Epidermal melanocyte (primary cell): ENCODE measurements at regions not wholly inside any gene's neighbourhood (a gene's known extent, or its start where the extent isn't known, plus 50 kb on each side); places are given as distances from the start of the nearest gene placed in this dataset.

Source experiments
- DNase-seq: peaks from one replicate; pipeline ENCODE4 v3.0.0; 2011; ENCODE audit warnings: low spot score; ENCODE audit not compliant: insufficient read length

DNA sequence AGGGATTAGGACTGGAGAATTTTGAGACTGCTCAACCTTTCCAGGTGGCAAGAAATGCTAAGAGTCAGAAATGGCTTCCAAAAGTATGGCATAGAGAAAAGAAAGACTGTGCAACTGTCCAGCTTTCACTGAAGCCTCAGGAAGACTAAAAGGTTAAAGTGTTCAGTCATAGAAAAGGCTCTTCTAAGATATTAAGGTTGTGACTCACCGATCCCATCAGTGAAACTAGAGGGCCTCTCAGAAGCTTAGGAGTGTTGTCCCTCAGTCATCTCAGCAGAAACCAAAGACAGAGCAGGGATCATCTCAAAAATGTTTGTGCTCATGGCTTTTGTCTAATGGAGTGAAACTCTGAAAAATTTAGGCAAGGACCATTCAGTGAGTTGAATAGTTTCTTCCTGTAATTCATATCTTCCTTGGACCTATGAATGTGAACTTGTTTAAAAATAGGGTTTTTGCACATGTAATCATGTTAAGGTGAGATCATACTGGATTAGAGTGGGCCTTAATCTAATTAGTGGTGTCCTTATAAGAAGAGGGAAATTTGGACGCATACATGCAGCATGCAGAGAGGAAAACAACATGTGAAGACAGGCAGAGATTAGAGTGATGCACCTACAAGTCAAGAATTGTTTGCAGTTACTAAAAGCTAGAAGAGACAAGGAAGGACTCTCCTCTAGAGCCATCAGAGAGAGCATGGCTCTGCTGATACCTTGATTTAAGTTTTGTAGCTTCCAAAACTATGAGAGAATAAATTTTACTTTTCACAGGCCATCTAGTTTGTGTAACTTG is 71.3 kb downstream of the RPE65 start:
- DNase-seq, result no peak

DNA sequence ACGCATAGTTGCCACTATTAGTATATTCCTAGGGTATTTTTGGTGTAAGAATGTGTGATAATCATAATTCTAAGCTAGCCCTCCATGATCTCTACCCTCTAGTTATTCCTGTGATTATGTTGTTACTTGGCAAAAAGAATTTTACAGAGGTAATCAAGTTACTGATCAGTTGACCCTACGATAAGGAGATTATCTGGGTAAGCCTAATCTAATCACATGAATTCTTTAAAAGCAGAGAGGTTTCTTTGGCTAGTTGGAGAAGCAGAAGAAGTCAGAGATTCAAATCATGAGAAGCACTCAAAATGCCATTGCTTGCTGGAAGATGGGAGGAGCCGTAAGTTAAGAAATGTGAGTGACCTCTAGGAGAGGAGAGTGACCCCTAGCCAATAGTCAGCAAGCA is 72.7 kb downstream of the RPE65 start:
- no peak for DNase-seq

DNA sequence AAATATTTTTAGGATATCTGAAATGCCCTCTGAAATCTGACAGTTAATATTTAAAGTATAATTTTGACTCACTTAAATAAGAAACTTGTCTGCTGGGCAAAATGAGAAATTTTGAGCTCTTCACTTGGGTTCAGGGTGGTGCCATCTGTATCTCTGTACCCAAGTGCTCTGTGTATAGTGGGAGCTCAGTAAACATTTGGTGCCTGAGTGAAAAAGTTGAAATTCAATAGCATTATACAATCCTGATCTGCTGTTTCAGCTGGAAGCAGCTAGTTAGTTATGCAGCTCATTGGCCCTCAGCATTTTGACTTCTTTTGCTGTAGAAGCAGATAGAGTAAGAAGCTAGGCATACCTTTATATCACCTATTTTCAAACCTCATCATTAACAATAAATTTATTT is 73.3 kb downstream of the RPE65 start:
- DNase-seq, result no peak

DNA sequence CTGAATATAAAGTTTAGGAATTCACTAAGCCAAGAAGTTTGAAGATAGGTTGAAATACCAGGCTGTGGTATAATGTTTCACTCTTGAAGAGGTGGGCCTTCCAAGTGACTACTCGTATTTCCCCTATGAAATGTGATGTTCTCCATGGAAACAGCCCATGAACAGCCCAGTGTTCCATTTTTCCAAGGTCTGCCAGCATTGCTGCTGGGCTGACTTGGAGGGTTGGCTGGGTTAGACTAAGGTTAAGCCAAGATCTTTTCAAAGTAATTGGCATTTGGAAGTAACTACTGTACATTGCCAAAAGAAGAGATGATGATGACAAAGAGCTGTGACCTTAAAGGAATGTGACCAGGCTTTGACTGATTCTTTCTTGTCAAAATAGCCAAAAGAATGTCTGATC is 73.8 kb downstream of the RPE65 start:
- no peak for DNase-seq

GRCh38 chr1:68373173-68373572 is 76.6 kb downstream of the RPE65 start:
- DNase-seq, result no peak

DNA sequence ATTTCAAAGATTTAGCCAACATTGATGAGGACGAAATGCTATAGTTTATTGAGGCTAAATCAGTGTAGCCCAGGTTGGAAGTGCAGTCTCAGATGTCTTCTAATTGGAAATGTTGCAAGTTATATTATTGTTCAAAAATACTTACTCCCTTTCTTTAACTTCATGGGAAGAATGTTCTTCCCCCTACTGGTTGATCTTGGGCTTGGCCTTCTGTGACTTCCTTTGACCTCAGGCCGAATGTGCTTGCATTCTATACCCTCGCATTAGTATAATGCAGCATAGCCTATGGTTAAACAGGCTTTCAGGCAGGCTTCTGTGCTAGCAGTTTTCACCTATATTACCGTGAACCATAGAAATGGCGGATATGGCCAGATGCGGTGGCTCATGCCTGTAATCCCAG is 77.3 kb downstream of the RPE65 start:
- DNase-seq, result no peak

GRCh38 chr1:68370101-68370915 is 79.4 kb downstream of the RPE65 start:
- DNase-seq, result no peak

- no peak for DNase-seq
These were observed 83.2 kb downstream of the RPE65 start for GRCh38 chr1:68366572-68366971.

GRCh38 chr1:68365709-68366382 is 83.9 kb downstream of the RPE65 start:
- no peak for DNase-seq

DNA sequence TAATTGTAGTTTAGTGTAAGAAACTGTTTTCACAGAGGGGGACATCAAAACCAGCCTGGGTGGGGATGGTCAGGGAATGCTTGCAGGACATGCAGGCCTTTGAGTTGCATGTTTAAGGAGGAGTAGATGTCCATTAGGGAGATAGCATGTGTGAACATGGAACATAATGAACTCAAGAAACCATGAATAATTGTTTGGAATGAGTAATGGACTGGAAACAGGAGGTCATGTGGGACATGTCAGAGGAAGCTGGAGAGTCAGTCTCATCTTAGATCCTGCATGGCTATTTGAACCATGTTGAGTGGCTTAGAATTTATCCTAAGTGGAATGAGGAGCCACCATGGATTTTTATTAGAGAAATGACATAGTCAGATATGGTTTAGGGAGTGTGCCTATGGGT is 86.4 kb downstream of the RPE65 start:
- no peak for DNase-seq

- DNase-seq, result no peak
These were observed 88.3 kb downstream of the RPE65 start for GRCh38 chr1:68361346-68361910.

GRCh38 chr1:68359045-68359444 is 90.7 kb downstream of the RPE65 start:
- DNase-seq, result no peak

GRCh38 chr1:68358439-68358838 is 91.3 kb downstream of the RPE65 start:
- DNase-seq, result no peak

- DNase-seq, result no peak
These were observed 94.1 kb downstream of the RPE65 start for GRCh38 chr1:68355614-68356013.

- no peak for DNase-seq
These were observed 97.6 kb downstream of the RPE65 start for GRCh38 chr1:68352202-68352601.

GRCh38 chr1:68347415-68347814 is 102.3 kb downstream of the RPE65 start:
- DNase-seq, result no peak

- no peak for DNase-seq
These were observed 103.5 kb downstream of the RPE65 start for GRCh38 chr1:68346188-68346808.

DNA sequence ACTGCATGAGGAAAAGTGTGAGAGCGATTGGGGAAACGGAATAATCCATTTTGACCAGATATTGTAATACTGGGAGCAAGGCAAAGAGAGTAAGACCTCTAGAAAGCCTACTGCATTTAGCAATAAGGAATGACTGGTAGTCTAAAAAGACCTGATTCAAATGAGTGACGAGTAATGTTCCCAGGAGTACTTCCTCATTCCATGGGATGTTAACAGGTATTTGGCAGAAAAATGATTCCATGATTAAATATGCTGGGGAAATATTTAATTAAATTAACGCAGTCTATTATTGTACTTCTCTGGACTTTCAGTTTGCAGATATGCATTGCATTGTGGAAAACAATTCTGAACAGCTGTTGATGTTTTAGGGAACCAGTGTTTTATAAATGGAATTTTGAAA is 105.5 kb downstream of the RPE65 start:
- no peak for DNase-seq

GRCh38 chr1:68340951-68341350 is 108.6 kb upstream of the WLS start:
- DNase-seq, result no peak

GRCh38 chr1:68339505-68339904 is 107.2 kb upstream of the WLS start:
- DNase-seq, result no peak

- DNase-seq, result no peak
These were observed 105.8 kb upstream of the WLS start for GRCh38 chr1:68338081-68338480.
